ENCODE measurements at regions not wholly inside any gene's neighbourhood (a gene's known extent, or its start where the extent isn't known, plus 50 kb on each side); places are given as distances from the start of the nearest gene placed in this dataset.

DNA sequence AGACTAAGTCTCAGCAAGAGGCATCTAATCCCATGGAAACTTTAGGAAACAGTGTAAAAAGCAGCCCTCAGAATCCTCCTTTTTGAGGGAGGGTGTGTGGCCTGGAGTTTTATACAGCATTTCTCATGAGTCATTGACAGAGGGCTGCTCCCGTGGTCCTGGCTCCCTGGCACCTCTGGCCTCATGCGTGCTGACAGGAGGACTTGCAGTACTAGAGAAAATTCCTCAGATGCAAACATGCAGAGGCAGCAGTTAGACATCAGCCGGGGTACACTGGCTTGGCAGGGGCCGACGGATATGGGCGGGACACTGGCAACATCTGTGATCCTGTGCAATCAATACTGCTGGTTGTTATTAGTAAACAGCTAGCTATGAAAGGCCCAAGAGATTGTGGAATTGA is 925.1 kb upstream of the CELF2 start:
- Mint-ChIP-seq H3K4me3 (no peak overlapping the region), H3K9me3 (no peaks in the 10 kb centered on the region), H3K36me3 (ENCODE audit: low read depth) (no peaks in the 10 kb centered on the region)

GRCh38 chr10:10093021-10093420 is 924.7 kb upstream of the CELF2 start:
- no peaks in the 10 kb centered on the region for H3K36me3 Mint-ChIP-seq (ENCODE audit: low read depth)
- no peak overlapping the region for H3K27ac Mint-ChIP-seq
- no peaks in the 10 kb centered on the region for H3K4me1 Mint-ChIP-seq (ENCODE audit: low read depth)
- H3K27me3 Mint-ChIP-seq = no peaks in the 10 kb centered on the region
- no peaks in the 10 kb centered on the region for H3K9me3 Mint-ChIP-seq
- H3K4me3 Mint-ChIP-seq = no peak overlapping the region

More for the DNA sequence above, 925.1 kb upstream of the CELF2 start:
- H3K27me3 Mint-ChIP-seq = no peaks in the 10 kb centered on the region
- no peaks in the 10 kb centered on the region for H3K4me1 Mint-ChIP-seq (ENCODE audit: low read depth)
- H3K27ac Mint-ChIP-seq = no peak overlapping the region

- Mint-ChIP-seq H3K27me3 (no peaks in the 10 kb centered on the region), H3K9me3 (no peaks in the 10 kb centered on the region), H3K4me1 (ENCODE audit: low read depth) (no peaks in the 10 kb centered on the region), H3K36me3 (ENCODE audit: low read depth) (no peaks in the 10 kb centered on the region), H3K4me3 (no peak overlapping the region), H3K27ac (no peak overlapping the region)
Measured at GRCh38 chr10:10094691-10095090, 923.0 kb upstream of the CELF2 start.

- H3K27ac Mint-ChIP-seq = no peak overlapping the region
Measured at GRCh38 chr10:10096296-10096695, 921.4 kb upstream of the CELF2 start.

GRCh38 chr10:10096898-10097297 is 920.8 kb upstream of the CELF2 start:
- Mint-ChIP-seq H3K4me3 (no peak overlapping the region), H3K9me3 (no peaks in the 10 kb centered on the region), H3K27ac (no peak overlapping the region), H3K27me3 (no peaks in the 10 kb centered on the region), H3K4me1 (ENCODE audit: low read depth) (no peaks in the 10 kb centered on the region), H3K36me3 (ENCODE audit: low read depth) (no peaks in the 10 kb centered on the region)

More at GRCh38 chr10:10096296-10096695, 921.4 kb upstream of the CELF2 start:
- no peaks in the 10 kb centered on the region for H3K36me3 Mint-ChIP-seq (ENCODE audit: low read depth)
- H3K9me3 Mint-ChIP-seq = no peaks in the 10 kb centered on the region
- no peak overlapping the region for H3K4me3 Mint-ChIP-seq
- no peaks in the 10 kb centered on the region for H3K27me3 Mint-ChIP-seq
- no peaks in the 10 kb centered on the region for H3K4me1 Mint-ChIP-seq (ENCODE audit: low read depth)

GRCh38 chr10:10101106-10101505 is 916.6 kb upstream of the CELF2 start:
- Mint-ChIP-seq H3K4me3 (no peak overlapping the region), H3K9me3 (no peaks in the 10 kb centered on the region), H3K36me3 (ENCODE audit: low read depth) (no peaks in the 10 kb centered on the region), H3K27me3 (no peaks in the 10 kb centered on the region), H3K4me1 (ENCODE audit: low read depth) (no peaks in the 10 kb centered on the region), H3K27ac (no peak overlapping the region)

DNA sequence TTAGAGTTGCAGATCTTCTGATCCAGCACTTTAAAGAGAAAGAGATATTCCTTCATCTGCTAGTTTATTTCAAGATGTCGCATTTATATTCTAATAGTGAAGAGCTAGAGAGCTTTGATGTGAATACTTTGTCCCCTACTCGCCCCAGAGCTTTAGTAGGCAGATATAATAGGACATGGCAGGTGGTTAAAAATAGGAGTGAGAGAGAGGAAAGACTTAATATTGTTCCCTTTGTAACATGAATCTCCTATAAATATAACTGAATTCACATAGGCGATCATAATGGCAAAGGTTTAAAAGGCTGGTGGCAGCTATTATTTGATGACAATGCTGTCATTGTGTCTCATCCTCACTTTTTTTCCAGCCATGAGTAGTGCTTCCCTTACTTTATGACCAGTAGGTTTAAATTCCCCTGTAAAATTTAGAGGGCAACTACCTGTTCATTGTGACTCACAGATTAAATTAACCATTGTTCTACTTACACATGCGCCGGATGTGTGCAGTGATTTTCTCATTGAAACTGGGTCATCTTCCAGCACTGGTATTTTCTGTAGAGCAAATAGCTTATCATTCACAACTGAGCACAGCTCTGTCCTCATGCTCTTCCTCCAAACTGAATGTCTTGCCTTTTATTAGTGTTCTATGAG is 906.7 kb upstream of the CELF2 start:
- Mint-ChIP-seq H3K27ac (no peak overlapping the region), H3K4me1 (ENCODE audit: low read depth) (no peaks in the 10 kb centered on the region), H3K9me3 (peaks cover 4% of the 10 kb centered on the region), H3K36me3 (ENCODE audit: low read depth) (no peaks in the 10 kb centered on the region), H3K27me3 (peaks cover 5% of the 10 kb centered on the region), H3K4me3 (no peak overlapping the region)

DNA sequence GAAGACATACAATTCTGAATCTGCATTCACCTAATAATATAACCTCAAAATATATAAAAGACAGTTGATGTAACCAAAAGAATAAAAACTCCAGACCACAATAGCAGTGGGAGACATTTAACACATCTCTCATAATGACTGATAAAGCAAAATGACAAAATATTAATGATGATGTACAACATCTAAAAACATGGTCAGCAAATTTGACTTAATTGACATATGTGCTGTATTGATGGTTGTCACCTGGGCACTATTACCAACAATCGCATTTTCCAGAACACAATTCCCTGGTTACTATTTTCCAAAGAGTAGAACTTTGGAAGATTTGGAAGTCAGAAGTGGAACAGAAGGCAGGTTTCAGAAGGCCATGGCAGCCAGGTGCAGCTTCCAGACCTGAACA is 899.5 kb upstream of the CELF2 start:
- Mint-ChIP-seq H3K9me3 (peaks cover 7% of the 10 kb centered on the region), H3K27ac (no peak overlapping the region), H3K4me3 (no peak overlapping the region), H3K4me1 (ENCODE audit: low read depth) (no peaks in the 10 kb centered on the region), H3K27me3 (peaks cover 20% of the 10 kb centered on the region), H3K36me3 (ENCODE audit: low read depth) (no peaks in the 10 kb centered on the region)

GRCh38 chr10:10120671-10121070 is 897.0 kb upstream of the CELF2 start:
- no peaks in the 10 kb centered on the region for H3K4me1 Mint-ChIP-seq (ENCODE audit: low read depth)
- H3K27me3 Mint-ChIP-seq = peaks cover 15% of the 10 kb centered on the region
- peaks cover 4% of the 10 kb centered on the region for H3K9me3 Mint-ChIP-seq
- no peaks in the 10 kb centered on the region for H3K36me3 Mint-ChIP-seq (ENCODE audit: low read depth)
- no peak overlapping the region for H3K4me3 Mint-ChIP-seq
- H3K27ac Mint-ChIP-seq = no peak overlapping the region

GRCh38 chr10:10125676-10126075 is 892.0 kb upstream of the CELF2 start:
- H3K36me3 Mint-ChIP-seq (ENCODE audit: low read depth) = no peaks in the 10 kb centered on the region
- H3K9me3 Mint-ChIP-seq = no peaks in the 10 kb centered on the region
- no peak overlapping the region for H3K4me3 Mint-ChIP-seq
- no peaks in the 10 kb centered on the region for H3K27me3 Mint-ChIP-seq
- H3K4me1 Mint-ChIP-seq (ENCODE audit: low read depth) = no peaks in the 10 kb centered on the region
- H3K27ac Mint-ChIP-seq = no peak overlapping the region

DNA sequence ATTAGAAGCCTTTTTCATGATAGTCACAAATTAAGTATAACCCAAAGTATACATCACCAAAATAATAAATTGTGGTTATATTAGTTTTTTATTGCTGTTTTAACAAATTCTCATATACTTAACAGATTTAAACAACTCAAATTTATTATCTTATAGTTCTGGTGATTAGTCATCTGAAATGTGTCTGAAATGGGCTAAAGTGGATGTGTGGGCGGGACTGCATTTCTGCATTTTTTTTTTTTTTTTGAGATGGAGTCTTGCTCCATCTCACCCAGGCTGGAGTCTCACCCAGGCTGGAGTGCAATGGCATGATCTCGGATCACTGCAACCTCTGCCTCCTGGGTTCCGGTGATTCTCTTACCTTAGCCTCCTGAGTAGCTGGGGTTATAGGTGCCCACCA is 891.5 kb upstream of the CELF2 start:
- no peaks in the 10 kb centered on the region for H3K27me3 Mint-ChIP-seq
- H3K36me3 Mint-ChIP-seq (ENCODE audit: low read depth) = no peaks in the 10 kb centered on the region
- H3K27ac Mint-ChIP-seq = no peak overlapping the region
- no peak overlapping the region for H3K4me3 Mint-ChIP-seq
- H3K4me1 Mint-ChIP-seq (ENCODE audit: low read depth) = no peaks in the 10 kb centered on the region
- H3K9me3 Mint-ChIP-seq = no peaks in the 10 kb centered on the region

GRCh38 chr10:10128387-10128786 is 889.3 kb upstream of the CELF2 start:
- H3K9me3 Mint-ChIP-seq = no peaks in the 10 kb centered on the region
- H3K36me3 Mint-ChIP-seq (ENCODE audit: low read depth) = no peaks in the 10 kb centered on the region
- no peak overlapping the region for H3K4me3 Mint-ChIP-seq
- H3K27ac Mint-ChIP-seq = no peak overlapping the region
- H3K27me3 Mint-ChIP-seq = no peaks in the 10 kb centered on the region
- H3K4me1 Mint-ChIP-seq (ENCODE audit: low read depth) = no peaks in the 10 kb centered on the region

- Mint-ChIP-seq H3K36me3 (ENCODE audit: low read depth) (no peaks in the 10 kb centered on the region), H3K9me3 (no peaks in the 10 kb centered on the region), H3K4me3 (no peak overlapping the region), H3K27ac (no peak overlapping the region), H3K27me3 (no peaks in the 10 kb centered on the region), H3K4me1 (ENCODE audit: low read depth) (no peaks in the 10 kb centered on the region)
Measured at GRCh38 chr10:10130686-10131085, 887.0 kb upstream of the CELF2 start.

DNA sequence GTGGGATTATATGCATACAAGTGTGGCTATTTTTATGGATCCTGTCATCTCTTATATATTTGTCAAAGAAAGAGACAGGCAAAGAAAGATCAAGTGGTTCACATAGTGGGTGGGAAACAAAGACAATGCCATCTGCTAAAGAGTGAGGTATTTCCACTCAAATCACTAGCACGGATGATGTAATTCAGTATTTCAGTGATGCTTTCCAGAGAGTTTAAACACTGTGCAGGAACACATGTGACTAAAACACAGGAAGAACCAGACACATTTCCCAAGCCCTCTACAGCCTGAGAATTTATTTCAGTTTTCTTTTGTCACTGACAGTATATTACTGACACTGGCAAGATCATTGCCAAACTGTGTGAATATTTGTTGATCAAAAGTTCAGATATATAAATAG is 885.7 kb upstream of the CELF2 start:
- Mint-ChIP-seq H3K27me3 (no peaks in the 10 kb centered on the region), H3K9me3 (no peaks in the 10 kb centered on the region), H3K4me3 (no peak overlapping the region), H3K36me3 (ENCODE audit: low read depth) (no peaks in the 10 kb centered on the region), H3K4me1 (ENCODE audit: low read depth) (no peaks in the 10 kb centered on the region), H3K27ac (no peak overlapping the region)

- Mint-ChIP-seq H3K4me1 (ENCODE audit: low read depth) (peaks cover 3% of the 10 kb centered on the region), H3K36me3 (ENCODE audit: low read depth) (no peaks in the 10 kb centered on the region)
Measured at GRCh38 chr10:10133281-10133680, 884.4 kb upstream of the CELF2 start.

DNA sequence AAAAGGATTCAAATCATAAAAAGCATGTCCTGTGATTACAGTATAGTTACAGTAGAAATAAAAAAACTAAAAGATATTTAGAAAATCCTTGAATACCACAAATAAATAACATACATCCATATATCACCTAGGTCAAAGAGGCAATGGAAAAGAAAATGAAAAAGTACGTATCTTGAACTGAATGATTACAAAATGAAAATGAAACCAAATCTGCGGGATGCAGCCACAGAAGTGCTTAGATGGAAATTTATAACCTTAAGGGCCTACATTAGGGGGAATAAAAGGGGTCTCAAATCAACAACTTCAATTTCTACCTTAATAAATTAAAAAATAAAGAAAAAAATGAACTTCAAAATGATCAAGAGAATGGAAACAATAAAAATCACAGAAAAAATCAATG is 879.0 kb upstream of the CELF2 start:
- no peaks in the 10 kb centered on the region for H3K36me3 Mint-ChIP-seq (ENCODE audit: low read depth)
- H3K4me3 Mint-ChIP-seq = peak overlapping the region; percentile 55
- no peaks in the 10 kb centered on the region for H3K9me3 Mint-ChIP-seq
- peaks cover 13% of the 10 kb centered on the region for H3K4me1 Mint-ChIP-seq (ENCODE audit: low read depth)
- no peaks in the 10 kb centered on the region for H3K27me3 Mint-ChIP-seq
- no peak overlapping the region for H3K27ac Mint-ChIP-seq

More at GRCh38 chr10:10133281-10133680, 884.4 kb upstream of the CELF2 start:
- Mint-ChIP-seq H3K4me3 (no peak overlapping the region), H3K9me3 (no peaks in the 10 kb centered on the region), H3K27ac (no peak overlapping the region), H3K27me3 (no peaks in the 10 kb centered on the region)

All from stimulated activated naive CD8-positive, alpha-beta T cell treated with anti-CD3 and anti-CD28 coated beads, Interleukin-15, Interleukin-2, amounts not matched to agents 100 ng/mL and 50 ng/mL, for 24 hours (primary cell).